HUDEP-2 (cell line): ENCODE measurements at regions not wholly inside any gene's neighbourhood (a gene's known extent, or its start where the extent isn't known, plus 50 kb on each side); places are given as distances from the start of the nearest gene placed in this dataset.
A peak's percentile ranks its signal among the peaks of the same experiment; 100 is the strongest.

Experiments used
- DNase-seq, 76 experiments: peaks; one replicate each; lab custom pipeline; 2025; ENCODE audit not compliant: unreplicated experiment in 76 of 76; lab: John Stamatoyannopoulos, UW

DNA sequence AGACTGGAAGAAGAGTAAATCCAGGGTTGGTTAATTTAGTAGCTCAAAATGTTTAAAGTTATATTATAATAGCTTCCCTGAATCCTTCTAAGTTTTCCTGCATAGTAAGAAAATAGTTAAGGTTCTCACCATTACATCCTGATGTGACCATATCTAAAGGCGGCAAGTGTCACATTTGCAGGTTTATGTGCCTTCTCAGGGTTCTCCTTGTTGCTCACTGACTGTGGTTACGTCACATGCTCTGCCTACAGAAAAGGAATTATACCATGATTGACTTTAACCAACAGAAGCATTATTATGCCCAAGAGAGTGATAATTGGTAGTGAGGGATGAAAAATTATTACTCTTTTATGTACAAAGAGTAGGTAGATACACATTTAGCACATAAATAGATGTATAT is 539.8 kb downstream of the PTPRC start:
- DNase-seq: no peak

GRCh38 chr1:199182186-199182843 is 543.5 kb downstream of the PTPRC start:
- no peak for DNase-seq

DNA sequence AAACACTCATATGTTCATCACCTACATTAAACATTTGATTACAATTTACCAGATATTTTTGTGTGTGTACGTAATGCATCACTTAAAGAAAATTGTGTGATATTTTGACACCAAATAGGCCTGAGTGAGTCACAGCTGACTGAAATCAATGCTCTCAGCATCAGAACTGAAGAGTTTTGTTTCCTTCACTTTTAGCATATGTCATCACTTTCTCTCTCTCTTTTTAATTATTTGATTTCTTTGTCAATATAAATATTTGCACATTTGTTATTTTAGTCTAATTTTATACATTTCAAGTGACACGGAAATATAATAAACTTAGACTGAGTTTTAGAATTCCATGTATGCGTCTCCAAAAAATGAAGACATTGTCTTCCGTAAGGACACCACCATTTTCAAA is 545.3 kb downstream of the PTPRC start:
- no peak for DNase-seq

DNA sequence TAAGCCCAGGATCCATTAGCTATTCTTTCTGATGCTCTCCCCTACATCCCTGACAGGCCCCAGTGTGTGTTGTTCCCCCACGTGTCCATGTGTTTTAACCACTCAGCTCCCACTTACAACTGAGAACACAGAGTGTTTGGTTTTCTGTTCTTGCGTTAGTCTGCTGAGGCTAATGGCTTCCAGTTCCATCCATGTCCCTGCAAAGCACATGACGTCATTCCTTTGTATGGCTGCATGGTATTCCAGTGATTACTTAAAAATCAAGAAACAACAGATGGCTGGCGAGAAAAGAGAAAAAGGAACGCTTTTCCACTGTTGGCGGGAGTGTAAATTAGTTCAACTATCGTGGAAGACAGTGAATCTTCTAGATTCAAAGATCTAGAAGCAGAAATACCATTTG is 556.0 kb downstream of the PTPRC start:
- no peak for DNase-seq

GRCh38 chr1:199197695-199198094 is 558.9 kb downstream of the PTPRC start:
- DNase-seq: no peak

GRCh38 chr1:199202331-199202730 is 563.5 kb downstream of the PTPRC start:
- no peak for DNase-seq

DNA sequence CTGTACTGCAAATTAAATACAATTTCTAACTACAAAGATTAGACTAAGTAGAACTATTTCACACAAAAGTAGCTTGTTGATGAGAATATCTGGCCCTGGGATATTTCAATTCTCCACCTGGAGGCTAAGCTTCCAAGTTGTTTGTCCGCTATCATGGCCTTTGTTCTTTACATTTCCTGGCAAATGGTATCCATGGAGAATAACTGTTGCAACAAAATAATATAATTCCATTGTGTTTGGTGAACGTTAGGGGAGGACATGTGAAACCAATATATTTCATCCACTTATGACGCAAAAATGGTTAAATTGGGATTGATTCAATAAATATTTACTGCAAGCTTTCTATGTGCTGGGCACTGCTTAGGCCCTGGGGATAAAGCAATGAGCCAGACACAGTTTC is 565.4 kb downstream of the PTPRC start:
- no peak for DNase-seq

- DNase-seq: no peak
These were observed 567.1 kb downstream of the PTPRC start for GRCh38 chr1:199205740-199206441.

DNA sequence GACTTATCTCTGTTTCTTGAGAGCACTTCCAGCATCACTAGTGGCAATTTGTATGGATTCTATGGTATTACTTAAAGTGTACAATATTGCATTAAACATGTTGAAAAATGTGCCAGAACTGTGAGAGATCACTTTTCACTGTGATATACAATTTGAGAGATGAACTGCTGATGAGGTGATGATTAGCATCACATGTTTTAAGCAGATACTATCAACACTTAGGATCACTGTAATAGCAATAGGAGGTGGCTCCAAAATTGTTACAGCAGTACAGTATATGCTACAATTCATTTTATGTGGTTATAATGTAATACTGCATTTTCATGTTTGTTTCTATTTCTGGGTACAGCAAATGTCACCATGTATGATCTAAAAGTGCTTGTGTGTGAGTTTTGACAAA is 570.0 kb downstream of the PTPRC start:
- no peak for DNase-seq

GRCh38 chr1:199218065-199218464 is 579.2 kb downstream of the PTPRC start:
- DNase-seq: no peak

- DNase-seq: no peak
These were observed 579.7 kb downstream of the PTPRC start for GRCh38 chr1:199218533-199218932.

GRCh38 chr1:199220031-199220430 is 581.2 kb downstream of the PTPRC start:
- no peak for DNase-seq

- DNase-seq: no peak
These were observed 582.7 kb downstream of the PTPRC start for GRCh38 chr1:199221371-199222150.

DNA sequence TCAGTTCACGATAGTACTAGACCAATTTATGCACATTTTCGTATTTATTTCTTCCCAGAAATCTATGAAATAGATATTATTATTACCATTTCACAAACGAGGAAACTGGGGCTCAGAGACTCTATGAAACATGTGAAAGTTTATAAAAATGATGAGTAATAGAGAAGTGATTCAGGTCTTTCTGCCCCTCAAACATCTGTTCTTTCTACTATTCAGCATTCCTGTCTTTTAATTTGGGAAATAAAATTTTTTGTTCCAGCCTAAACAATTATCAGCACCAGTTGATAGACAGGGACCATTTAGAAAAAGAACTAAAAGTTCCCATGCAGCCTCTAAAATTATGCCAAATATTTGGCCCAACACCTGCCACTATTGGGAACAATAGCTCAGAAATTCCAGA is 585.1 kb downstream of the PTPRC start:
- DNase-seq: no peak

GRCh38 chr1:199226163-199226562 is 587.3 kb downstream of the PTPRC start:
- no peak for DNase-seq

GRCh38 chr1:199242147-199242546 is 603.3 kb downstream of the PTPRC start:
- no peak for DNase-seq

DNA sequence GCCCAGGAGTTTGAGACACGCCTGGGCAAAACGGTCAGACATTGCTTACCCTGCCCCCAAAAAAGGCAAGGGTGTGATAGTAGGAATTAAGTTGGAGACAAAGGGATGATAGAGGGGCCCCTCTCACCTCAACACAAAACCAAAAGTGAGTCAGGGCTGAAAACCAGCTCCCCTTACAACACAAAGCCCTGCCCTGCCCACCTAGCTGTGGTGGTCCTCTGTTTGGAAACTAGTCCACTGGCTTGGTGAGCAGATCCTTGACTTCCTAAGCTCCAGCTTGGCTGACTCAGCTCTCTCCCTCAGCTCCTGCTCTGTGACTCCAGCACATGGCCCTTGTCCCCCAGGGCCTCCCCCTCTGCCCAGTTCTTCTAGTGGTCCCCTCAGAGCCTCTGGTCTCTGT is 603.8 kb downstream of the PTPRC start:
- DNase-seq: no peak

GRCh38 chr1:199243423-199244061 is 604.7 kb downstream of the PTPRC start:
- peak in 40 of 76 experiments; percentile 1 to 62 (median 13) for DNase-seq

GRCh38 chr1:199245946-199246345 is 607.1 kb downstream of the PTPRC start:
- DNase-seq: no peak

- DNase-seq: no peak
These were observed 607.9 kb downstream of the PTPRC start for GRCh38 chr1:199246716-199247115.

DNA sequence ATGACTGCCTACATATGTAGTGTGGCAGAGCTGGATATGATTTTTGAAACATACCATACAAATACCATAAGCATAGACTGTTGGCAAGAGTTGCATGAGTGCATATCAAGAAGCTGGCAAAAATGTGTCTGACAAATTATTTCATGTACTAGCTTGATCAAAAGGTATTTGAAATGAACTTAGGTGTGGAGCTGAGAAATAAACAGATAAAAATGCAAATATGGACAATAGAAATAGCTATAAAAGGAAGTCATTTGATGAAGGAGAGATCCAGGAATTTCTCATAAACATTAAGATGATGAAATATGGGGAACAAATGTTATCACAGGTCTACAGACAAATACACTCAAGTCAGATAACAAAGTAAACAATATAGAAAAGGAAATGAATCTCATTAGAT is 609.1 kb downstream of the PTPRC start:
- DNase-seq: no peak
